ENCODE measurements at regions not wholly inside any gene's neighbourhood (a gene's known extent, or its start where the extent isn't known, plus 50 kb on each side); places are given as distances from the start of the nearest gene placed in this dataset.

DNA sequence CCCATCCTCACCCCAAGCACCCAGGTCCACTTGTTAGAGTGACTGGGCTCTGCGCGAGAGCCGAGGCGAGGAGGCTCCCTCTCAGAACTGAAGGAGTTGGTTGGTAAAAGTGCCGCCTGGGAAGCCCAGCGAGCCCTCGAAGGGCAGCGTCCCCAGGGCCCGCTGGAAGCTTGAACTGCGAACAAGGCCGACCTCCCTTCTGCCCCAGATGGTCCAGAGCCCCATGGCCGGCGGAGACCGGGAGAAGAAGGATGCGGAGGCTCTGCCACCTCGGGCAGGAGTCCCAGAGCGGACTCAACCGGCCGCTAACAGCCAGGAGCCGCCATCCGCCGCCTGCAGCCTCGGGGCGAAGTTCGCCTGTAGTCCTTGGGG lies 116.3 kb upstream of the TEX13C start:
- Histone ChIP-seq H3K9me2 (replicated peaks; ENCODE audit: low read depth, low read length) (no peaks in the 10 kb centered on the region), H3K4me3 (ENCODE audit: low read length, poor library complexity, severe bottlenecking) (no peak overlapping the region), H3K4me1 (ENCODE audit: insufficient read depth, low read length, poor library complexity, severe bottlenecking) (peaks cover 3% of the 10 kb centered on the region), H3K4me2 (ENCODE audit: low read depth, low read length, poor library complexity, severe bottlenecking) (no peak overlapping the region), H3K9me3 (ENCODE audit: insufficient read depth, low read depth, low read length) (no peaks in the 10 kb centered on the region), H3K27me3 (ENCODE audit: insufficient read depth, low read length, poor library complexity, severe bottlenecking) (no peaks in the 10 kb centered on the region), H2AFZ (ENCODE audit: low read length) (no peak overlapping the region), H3K36me3 (ENCODE audit: insufficient read depth, low read length) (no peaks in the 10 kb centered on the region), H3K9ac (ENCODE audit: low read depth, low read length, poor library complexity, severe bottlenecking) (no peak overlapping the region), H4K20me1 (ENCODE audit: insufficient read depth, low read length, poor library complexity, severe bottlenecking) (no peaks in the 10 kb centered on the region), H3K79me2 (ENCODE audit: insufficient read depth, low read length) (no peaks in the 10 kb centered on the region), H3F3A (ENCODE audit: low read depth) (no peaks in the 10 kb centered on the region)
- TF ChIP-seq EZH2phosphoT487 (IDR thresholded peaks at IDR 0.05; ENCODE audit: borderline replicate concordance), result no peak
- TF ChIP-seq, protein P1, sequence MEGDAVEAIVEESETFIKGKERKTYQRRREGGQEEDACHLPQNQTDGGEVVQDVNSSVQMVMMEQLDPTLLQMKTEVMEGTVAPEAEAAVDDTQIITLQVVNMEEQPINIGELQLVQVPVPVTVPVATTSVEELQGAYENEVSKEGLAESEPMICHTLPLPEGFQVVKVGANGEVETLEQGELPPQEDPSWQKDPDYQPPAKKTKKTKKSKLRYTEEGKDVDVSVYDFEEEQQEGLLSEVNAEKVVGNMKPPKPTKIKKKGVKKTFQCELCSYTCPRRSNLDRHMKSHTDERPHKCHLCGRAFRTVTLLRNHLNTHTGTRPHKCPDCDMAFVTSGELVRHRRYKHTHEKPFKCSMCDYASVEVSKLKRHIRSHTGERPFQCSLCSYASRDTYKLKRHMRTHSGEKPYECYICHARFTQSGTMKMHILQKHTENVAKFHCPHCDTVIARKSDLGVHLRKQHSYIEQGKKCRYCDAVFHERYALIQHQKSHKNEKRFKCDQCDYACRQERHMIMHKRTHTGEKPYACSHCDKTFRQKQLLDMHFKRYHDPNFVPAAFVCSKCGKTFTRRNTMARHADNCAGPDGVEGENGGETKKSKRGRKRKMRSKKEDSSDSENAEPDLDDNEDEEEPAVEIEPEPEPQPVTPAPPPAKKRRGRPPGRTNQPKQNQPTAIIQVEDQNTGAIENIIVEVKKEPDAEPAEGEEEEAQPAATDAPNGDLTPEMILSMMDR (conservative IDR thresholded peaks at IDR 0.05; ENCODE audit: low read length), result no peak

DNA sequence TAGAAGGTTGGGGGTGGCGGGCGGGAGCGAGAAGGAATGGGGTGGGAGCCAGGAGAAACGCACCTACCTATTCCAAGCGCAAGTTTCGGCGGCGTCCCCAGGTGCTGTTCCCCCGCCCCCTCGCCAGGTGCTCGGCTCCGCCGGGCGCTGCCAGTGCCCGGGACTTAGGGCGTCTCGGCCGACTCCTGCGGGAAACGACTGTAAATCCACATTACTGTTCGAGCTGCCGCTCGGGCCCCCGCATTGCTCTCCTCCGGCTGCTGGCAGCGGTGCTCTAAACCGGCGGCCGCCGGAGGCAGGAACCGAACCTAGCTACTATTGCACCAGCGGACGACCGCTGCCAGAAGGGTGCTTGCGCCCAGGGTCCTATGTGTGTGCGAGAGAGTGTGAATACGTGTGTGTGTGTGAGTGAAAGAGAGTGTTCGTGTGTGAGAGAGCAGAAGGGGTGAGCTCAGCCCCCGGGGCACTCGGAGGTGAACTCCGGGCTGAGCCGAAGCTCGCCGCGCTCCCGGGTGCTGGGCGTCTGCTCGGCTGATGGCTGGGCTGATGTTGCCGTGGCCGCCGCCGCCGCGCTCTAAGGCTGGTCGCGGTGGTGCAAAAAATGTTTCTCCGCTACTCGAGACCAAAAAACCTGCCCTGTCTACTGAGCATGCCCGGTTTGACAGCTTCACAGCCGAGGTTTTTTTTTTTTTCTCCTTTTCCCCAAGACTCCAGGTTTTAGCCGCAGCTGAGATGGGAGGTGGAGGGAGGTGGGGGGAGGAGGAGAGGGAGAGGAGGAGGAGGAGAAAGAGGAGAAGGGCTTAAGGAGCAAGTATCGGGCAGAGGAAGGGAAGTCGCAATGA lies 115.7 kb upstream of the TEX13C start:
- TF ChIP-seq EZH2phosphoT487 (IDR thresholded peaks at IDR 0.05; ENCODE audit: borderline replicate concordance), result no peak
- TF ChIP-seq, protein P1 (conservative IDR thresholded peaks at IDR 0.05; ENCODE audit: low read length), result no peak
- Histone ChIP-seq H3K4me2 (ENCODE audit: low read depth, low read length, poor library complexity, severe bottlenecking) (peak overlapping the region; percentile 74), H3K36me3 (ENCODE audit: insufficient read depth, low read length) (no peaks in the 10 kb centered on the region), H3K4me3 (ENCODE audit: low read length, poor library complexity, severe bottlenecking) (peak overlapping the region; percentile 71), H3K4me1 (ENCODE audit: insufficient read depth, low read length, poor library complexity, severe bottlenecking) (peaks cover 3% of the 10 kb centered on the region), H3K9me2 (replicated peaks; ENCODE audit: low read depth, low read length) (no peaks in the 10 kb centered on the region), H4K20me1 (ENCODE audit: insufficient read depth, low read length, poor library complexity, severe bottlenecking) (no peaks in the 10 kb centered on the region), H3K9ac (ENCODE audit: low read depth, low read length, poor library complexity, severe bottlenecking) (no peak overlapping the region), H2AFZ (ENCODE audit: low read length) (no peak overlapping the region), H3K9me3 (ENCODE audit: insufficient read depth, low read depth, low read length) (no peaks in the 10 kb centered on the region), H3K27me3 (ENCODE audit: insufficient read depth, low read length, poor library complexity, severe bottlenecking) (no peaks in the 10 kb centered on the region), H3K79me2 (ENCODE audit: insufficient read depth, low read length) (no peaks in the 10 kb centered on the region), H3F3A (ENCODE audit: low read depth) (no peaks in the 10 kb centered on the region)

DNA sequence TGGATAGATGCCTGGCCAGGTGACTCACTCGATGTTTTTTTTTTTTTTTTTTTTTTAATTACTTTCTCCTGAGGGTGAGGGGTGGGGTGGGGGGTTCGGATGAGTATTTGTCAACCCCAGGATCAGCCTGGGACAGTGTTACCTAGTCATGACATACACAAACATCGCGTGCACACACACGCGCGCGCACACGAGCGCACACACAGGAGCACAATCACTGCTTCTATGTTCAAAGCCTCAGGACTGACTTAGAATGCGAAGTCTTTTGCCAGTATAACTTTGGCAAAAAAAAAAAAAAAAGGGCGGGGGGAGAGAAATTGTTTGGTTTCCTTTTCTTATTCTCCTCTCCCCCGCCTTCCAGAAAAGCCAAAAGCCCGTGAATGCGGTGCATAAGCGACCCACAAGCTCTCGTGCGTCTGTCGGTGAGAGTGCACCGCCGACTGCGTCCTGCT lies 115.0 kb upstream of the TEX13C start:
- H3F3A ChIP-seq (ENCODE audit: low read depth), result no peaks in the 10 kb centered on the region
- peak overlapping the region; percentile 71 for H3K4me3 ChIP-seq (ENCODE audit: low read length, poor library complexity, severe bottlenecking)
- H3K79me2 ChIP-seq (ENCODE audit: insufficient read depth, low read length), result no peaks in the 10 kb centered on the region
- peak overlapping the region; percentile 74 for H3K4me2 ChIP-seq (ENCODE audit: low read depth, low read length, poor library complexity, severe bottlenecking)
- peaks cover 3% of the 10 kb centered on the region for H3K4me1 ChIP-seq (ENCODE audit: insufficient read depth, low read length, poor library complexity, severe bottlenecking)
- H3K27me3 ChIP-seq (ENCODE audit: insufficient read depth, low read length, poor library complexity, severe bottlenecking), result no peaks in the 10 kb centered on the region
- no peaks in the 10 kb centered on the region for H3K9me3 ChIP-seq (ENCODE audit: insufficient read depth, low read depth, low read length)
- H3K36me3 ChIP-seq (ENCODE audit: insufficient read depth, low read length), result no peaks in the 10 kb centered on the region
- H2AFZ ChIP-seq (ENCODE audit: low read length), result peak overlapping the region; percentile 88
- TF ChIP-seq EZH2phosphoT487 (IDR thresholded peaks at IDR 0.05; ENCODE audit: borderline replicate concordance), result no peak
- TF ChIP-seq, protein P1 (conservative IDR thresholded peaks at IDR 0.05; ENCODE audit: low read length), result no peak
- H4K20me1 ChIP-seq (ENCODE audit: insufficient read depth, low read length, poor library complexity, severe bottlenecking), result no peaks in the 10 kb centered on the region
- no peak overlapping the region for H3K9ac ChIP-seq (ENCODE audit: low read depth, low read length, poor library complexity, severe bottlenecking)
- no peaks in the 10 kb centered on the region for H3K9me2 ChIP-seq (replicated peaks; ENCODE audit: low read depth, low read length)

All from Loucy (cell line).